ENCODE measurements at regions not wholly inside any gene's neighbourhood (a gene's known extent, or its start where the extent isn't known, plus 50 kb on each side); places are given as distances from the start of the nearest gene placed in this dataset.

- no peak for TF ChIP-seq CTCF (IDR thresholded peaks at IDR 0.05; ENCODE audit: low read depth, low read length)
- no peak for DNase-seq (ENCODE audit: extremely low read depth, low read depth)
Observed at GRCh38 chr13:74868049-74868448, 613.9 kb downstream of the TBC1D4 start.

GRCh38 chr13:74867460-74867859 is 614.5 kb downstream of the TBC1D4 start:
- no peak for DNase-seq (ENCODE audit: extremely low read depth, low read depth)
- TF ChIP-seq CTCF (IDR thresholded peaks at IDR 0.05; ENCODE audit: low read depth, low read length): no peak

GRCh38 chr13:74866101-74866500 is 615.9 kb downstream of the TBC1D4 start:
- no peak for DNase-seq (ENCODE audit: extremely low read depth, low read depth)
- no peak for TF ChIP-seq CTCF (IDR thresholded peaks at IDR 0.05; ENCODE audit: low read depth, low read length)

GRCh38 chr13:74865656-74866055 is 616.3 kb downstream of the TBC1D4 start:
- no peak for TF ChIP-seq CTCF (IDR thresholded peaks at IDR 0.05; ENCODE audit: low read depth, low read length)
- DNase-seq (ENCODE audit: extremely low read depth, low read depth): no peak

GRCh38 chr13:74860789-74861188 is 621.2 kb downstream of the TBC1D4 start:
- no peak for DNase-seq (ENCODE audit: extremely low read depth, low read depth)
- TF ChIP-seq CTCF (IDR thresholded peaks at IDR 0.05; ENCODE audit: low read depth, low read length): no peak

- TF ChIP-seq CTCF (IDR thresholded peaks at IDR 0.05; ENCODE audit: low read depth, low read length): no peak
- no peak for DNase-seq (ENCODE audit: extremely low read depth, low read depth)
Observed at GRCh38 chr13:74850893-74851292, 631.1 kb downstream of the TBC1D4 start.

- no peak for TF ChIP-seq CTCF (IDR thresholded peaks at IDR 0.05; ENCODE audit: low read depth, low read length)
- no peak for DNase-seq (ENCODE audit: extremely low read depth, low read depth)
Observed at GRCh38 chr13:74847966-74848365, 634.0 kb downstream of the TBC1D4 start.

Data from AG09319 (cell line).